Loucy (cell line): ENCODE measurements at regions not wholly inside any gene's neighbourhood (a gene's known extent, or its start where the extent isn't known, plus 50 kb on each side); places are given as distances from the start of the nearest gene placed in this dataset.
"Not testable (repeated sequence)": the region's sequence is repeated elsewhere in the genome, so short reads cannot be mapped to it uniquely, and the experiment has no call there.

ENCODE experiments used
- EZH2phosphoT487 ChIP-seq: fragments of 200-600 bp; IDR thresholded peaks from 2 replicates; pipeline ENCODE4 v1.6.1; 2018; ENCODE audit warnings: antibody characterized with exemption, mild to moderate bottlenecking, moderate library complexity, borderline replicate concordance
- TF ChIP-seq, protein P1 (sequence below): fragments of 200-600 bp; sonication (generic); conservative IDR thresholded peaks from 2 replicates; pipeline ENCODE4 v1.5.1; 2014; ENCODE audit warnings: mild to moderate bottlenecking, antibody characterized with exemption, low read length

DNA sequence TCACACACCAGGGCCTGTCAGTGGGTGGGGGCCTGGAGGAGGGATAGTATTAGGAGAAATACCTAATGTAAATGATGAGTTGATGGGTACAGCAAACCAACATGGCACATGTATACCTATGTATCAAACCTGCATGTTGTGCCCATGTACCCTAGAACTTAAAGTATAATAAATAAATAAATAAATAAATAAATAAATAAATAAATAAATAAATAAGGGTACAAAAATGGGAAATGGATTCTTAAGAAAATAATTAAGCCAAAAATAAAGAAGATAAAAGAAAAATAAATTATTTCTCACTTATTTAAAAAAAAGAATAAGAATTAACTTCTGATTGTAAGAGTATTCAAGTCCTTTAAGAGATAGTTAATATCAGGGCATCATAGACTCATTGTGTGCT lies 117.3 kb upstream of the API5 start:
- TF ChIP-seq, protein P1, sequence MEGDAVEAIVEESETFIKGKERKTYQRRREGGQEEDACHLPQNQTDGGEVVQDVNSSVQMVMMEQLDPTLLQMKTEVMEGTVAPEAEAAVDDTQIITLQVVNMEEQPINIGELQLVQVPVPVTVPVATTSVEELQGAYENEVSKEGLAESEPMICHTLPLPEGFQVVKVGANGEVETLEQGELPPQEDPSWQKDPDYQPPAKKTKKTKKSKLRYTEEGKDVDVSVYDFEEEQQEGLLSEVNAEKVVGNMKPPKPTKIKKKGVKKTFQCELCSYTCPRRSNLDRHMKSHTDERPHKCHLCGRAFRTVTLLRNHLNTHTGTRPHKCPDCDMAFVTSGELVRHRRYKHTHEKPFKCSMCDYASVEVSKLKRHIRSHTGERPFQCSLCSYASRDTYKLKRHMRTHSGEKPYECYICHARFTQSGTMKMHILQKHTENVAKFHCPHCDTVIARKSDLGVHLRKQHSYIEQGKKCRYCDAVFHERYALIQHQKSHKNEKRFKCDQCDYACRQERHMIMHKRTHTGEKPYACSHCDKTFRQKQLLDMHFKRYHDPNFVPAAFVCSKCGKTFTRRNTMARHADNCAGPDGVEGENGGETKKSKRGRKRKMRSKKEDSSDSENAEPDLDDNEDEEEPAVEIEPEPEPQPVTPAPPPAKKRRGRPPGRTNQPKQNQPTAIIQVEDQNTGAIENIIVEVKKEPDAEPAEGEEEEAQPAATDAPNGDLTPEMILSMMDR, result not testable (repeated sequence)
- not testable (repeated sequence) for TF ChIP-seq EZH2phosphoT487
